HepG2 (cell line): ENCODE measurements at regions not wholly inside any gene's neighbourhood (a gene's known extent, or its start where the extent isn't known, plus 50 kb on each side); places are given as distances from the start of the nearest gene placed in this dataset.

Experiments used
- ATAC-seq: fragments of 200-7000 bp; cut with Tn5 transposase; 3 replicates; pipeline ENCODE4 v1.9.1; 2020; ENCODE audit warnings: mild to moderate bottlenecking, moderate library complexity
- BruUV-seq: library from RNA; stranded (reverse); fragments of 400-500 nt; replicated peaks from 2 replicates; lab custom pipeline; 2021; lab: Mats Ljungman, UMichigan
- CTCF ChIA-PET: fragments of 300-600 bp; formaldehyde crosslinking; extraction: SDS; loops from one replicate; lab custom pipeline; 2021; ENCODE audit warnings: low total read pairs, inconsistent platforms, low intra/inter-chr PET ratio; lab: Yijun Ruan, JAX
- POLR2A ChIA-PET: fragments of 350-600 bp; sonication (Branson Sonifier 250); formaldehyde crosslinking; loops from one replicate; lab custom pipeline; 2020; ENCODE audit warnings: antibody characterized with exemption, inconsistent platforms; lab: Yijun Ruan, JAX
- DNase-seq: peaks from one replicate; pipeline ENCODE4 v3.0.0-alpha.2; 2015; ENCODE audit warnings: low spot score
- FAIRE-seq: peaks from 3 replicates; lab custom pipeline; 2011; peaks lifted over from hg19 to GRCh38; lab: Jason Lieb, UNC
- H2AFZ ChIP-seq: one replicate; pipeline ENCODE4 v1.6.1; 2011; ENCODE audit warnings: low read length, inconsistent platforms
- H3K27ac ChIP-seq: fragments of 300-600 bp; 3 replicates; pipeline ENCODE4 v1.8.0; 2011; ENCODE audit warnings: mixed run types, mild to moderate bottlenecking, mixed read lengths, low read length, inconsistent platforms; ENCODE audit not compliant: insufficient read depth; ENCODE audit errors: extremely low read length
- H3K27me3 ChIP-seq, 2 experiments: fragments of 200-600 bp in 1 of 2; 2 replicates in 1 of 2; 3 replicates in 1 of 2; pipeline versions ENCODE4 v1.6.0 to v1.8.0; 2011; ENCODE audit warnings: low read length in 2 of 2, mild to moderate bottlenecking in 2 of 2, moderate library complexity in 2 of 2, inconsistent platforms in 1 of 2; ENCODE audit not compliant: insufficient read depth in 2 of 2, control insufficient read depth in 1 of 2
- H3K36me3 ChIP-seq, 2 experiments: fragments of 200-600 bp in 1 of 2; replicated peaks in 1 of 2; 2 replicates in 1 of 2; 3 replicates in 1 of 2; pipeline versions ENCODE4 v1.5.1 to v1.8.0; 2011; ENCODE audit warnings: low read length in 2 of 2, inconsistent platforms in 1 of 2; ENCODE audit not compliant: insufficient read depth in 2 of 2, control insufficient read depth in 1 of 2
- H3K4me1 ChIP-seq: 2 replicates; pipeline ENCODE4 v1.5.1; 2012; ENCODE audit warnings: low read length, inconsistent platforms; ENCODE audit not compliant: insufficient read depth
- H3K4me2 ChIP-seq: 2 replicates; pipeline ENCODE4 v1.6.0; 2011; ENCODE audit warnings: low read depth, low read length, inconsistent platforms
- H3K4me3 ChIP-seq, 3 experiments: fragments of 200-600 bp in 1 of 3; sonication (generic), shearing (Covaris generic) in 1 of 3; replicated peaks in 1 of 3; 2 replicates each; pipeline ENCODE4 v1.5.1; 2011 to 2016; ENCODE audit warnings: low read length in 3 of 3, inconsistent platforms in 2 of 3, low read depth in 2 of 3, mild to moderate bottlenecking in 2 of 3, control low read depth in 1 of 3, mixed read lengths in 1 of 3; ENCODE audit not compliant: insufficient read depth in 1 of 3
- H3K79me2 ChIP-seq: one replicate; pipeline ENCODE4 v1.6.1; 2011; ENCODE audit warnings: low read length, inconsistent platforms; ENCODE audit not compliant: insufficient read depth
- H3K9ac ChIP-seq: 2 replicates; pipeline ENCODE4 v1.6.0; 2011; ENCODE audit warnings: mild to moderate bottlenecking, low read depth, low read length, inconsistent platforms; ENCODE audit not compliant: insufficient read depth
- H3K9me3 ChIP-seq: 2 replicates; pipeline ENCODE4 v1.5.1; 2012; ENCODE audit warnings: mild to moderate bottlenecking, low read length
- H4K20me1 ChIP-seq: 2 replicates; pipeline ENCODE4 v1.6.0; 2011; ENCODE audit warnings: inconsistent platforms, mild to moderate bottlenecking, low read length, moderate library complexity; ENCODE audit not compliant: insufficient read depth
- GATAD2A ChIP-seq: IDR thresholded peaks from 2 replicates; pipeline ENCODE4 v1.6.1; 2016
- MEIS1 ChIP-seq: sonication (generic); formaldehyde crosslinking; IDR thresholded peaks from 2 replicates; pipeline ENCODE4 v1.9.0; 2021; ENCODE audit warnings: mild to moderate bottlenecking, missing genetic modification reagents, moderate library complexity, borderline replicate concordance
- MXD3 ChIP-seq: IDR thresholded peaks from 2 replicates; pipeline ENCODE4 v1.6.1; 2016; ENCODE audit warnings: mild to moderate bottlenecking, missing biosample characterization, missing genetic modification reagents
- RXRB ChIP-seq: IDR thresholded peaks from 2 replicates; pipeline ENCODE4 v1.6.1; 2016; ENCODE audit warnings: borderline replicate concordance, missing genetic modification reagents, missing compliant biosample characterization
- SMAD9 ChIP-seq: sonication (generic); formaldehyde crosslinking; IDR thresholded peaks from 2 replicates; pipeline ENCODE4 v1.5.1; 2020; ENCODE audit warnings: mild to moderate bottlenecking, missing genetic modification reagents
- ZIK1 ChIP-seq: sonication (generic); formaldehyde crosslinking; IDR thresholded peaks from 2 replicates; pipeline ENCODE4 v1.5.0; 2020; ENCODE audit warnings: mild to moderate bottlenecking, low read depth, missing genetic modification reagents, borderline replicate concordance
- ZNF343 ChIP-seq: sonication (generic); formaldehyde crosslinking; IDR thresholded peaks from 2 replicates; pipeline ENCODE4 v1.4.0; 2020; ENCODE audit warnings: mild to moderate bottlenecking, missing genetic modification reagents
- ZNF460 ChIP-seq: sonication (generic); formaldehyde crosslinking; IDR thresholded peaks from 2 replicates; pipeline ENCODE4 v1.5.1; 2020; ENCODE audit warnings: missing genetic modification reagents, mild to moderate bottlenecking, borderline replicate concordance
- WGBS: methylation state at CpG from one replicate; pipeline ENCODE4 v1.1.6; 2017; ENCODE audit warnings: low lambda C conversion rate; 5-methylcytosine and 5-hydroxymethylcytosine counted together
- in situ Hi-C: cut with HindIII; loops from 2 replicates; pipeline ENCODE4 v1.10.0; 2017; ENCODE audit warnings: low pct_unique_long_range_greater_than_20kb; ENCODE audit not compliant: extremely low pct_ligation_motif_present
- intact Hi-C: fragments of 100-400 bp; cut with micrococcal nuclease; formaldehyde crosslinking; loops from one replicate; pipeline ENCODE4 v1.10.0; 2022; ENCODE audit not compliant: unreplicated experiment
- TF ChIP-seq, protein P1 (sequence below): sonication (generic); formaldehyde crosslinking; IDR thresholded peaks from 2 replicates; pipeline ENCODE4 v1.5.1; 2020; ENCODE audit warnings: mild to moderate bottlenecking, missing genetic modification reagents, moderate library complexity

DNA sequence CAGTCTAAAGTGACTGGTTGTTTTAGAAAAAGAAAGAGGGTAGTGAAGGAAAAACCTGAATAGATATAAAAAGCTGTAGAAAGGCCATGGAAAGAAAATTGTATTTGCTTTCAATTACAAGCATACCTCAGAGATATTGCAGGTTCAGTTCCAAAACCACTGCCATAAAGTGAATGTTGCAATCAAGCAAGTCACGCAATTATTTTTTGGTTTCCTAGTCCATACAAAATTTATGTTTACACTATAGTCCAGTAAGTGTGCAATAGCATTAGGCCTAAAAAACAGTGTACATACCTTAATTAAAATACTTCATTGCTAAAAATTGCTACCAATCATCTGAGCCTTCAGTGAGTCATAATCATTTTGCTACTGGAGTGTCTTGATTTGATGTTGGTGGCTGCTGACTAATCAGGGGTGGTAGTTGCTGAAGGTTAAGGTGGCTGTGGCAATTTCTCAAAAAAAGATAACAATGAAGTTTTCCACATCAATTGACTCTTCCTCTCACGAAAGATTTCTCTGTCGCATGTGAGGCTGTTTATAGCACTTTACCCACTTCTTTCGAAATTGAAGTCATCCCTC is 2003.8 kb upstream of the PIK3C3 start:
- intact Hi-C loops: no loop called here
- ATAC-seq (no peak), FAIRE-seq (no peak), DNase-seq (no peak)
- POLR2A ChIA-PET: no interaction called here
- 46% methylated on average over 4 of the region's 4 CpGs for WGBS
- Histone ChIP-seq H3K9ac (no peak overlapping the region), H3K27me3 (no peaks in the 10 kb centered on the region), H3K27ac (no peak overlapping the region), H3K4me3 (no peak overlapping the region), H3K4me2 (no peak overlapping the region), H3K4me1 (no peaks in the 10 kb centered on the region), H3K36me3 (no peaks in the 10 kb centered on the region), H3K79me2 (no peaks in the 10 kb centered on the region), H4K20me1 (no peaks in the 10 kb centered on the region), H2AFZ (no peak overlapping the region), H3K9me3 (no peaks in the 10 kb centered on the region)
- in situ Hi-C loops: no loop called here
- CTCF ChIA-PET: no interaction called here
- no TSS peak for BruUV-seq
- TF ChIP-seq SMAD9 (no peak), MXD3 (CRISPR knock-in tag) (no peak), MEIS1 (CRISPR knock-in tag) (no peak), ZNF343 (CRISPR knock-in tag) (no peak), ZNF460 (no peak), ZIK1 (no peak), GATAD2A (CRISPR knock-in tag) (no peak), RXRB (CRISPR knock-in tag) (no peak)
- TF ChIP-seq, protein P1, sequence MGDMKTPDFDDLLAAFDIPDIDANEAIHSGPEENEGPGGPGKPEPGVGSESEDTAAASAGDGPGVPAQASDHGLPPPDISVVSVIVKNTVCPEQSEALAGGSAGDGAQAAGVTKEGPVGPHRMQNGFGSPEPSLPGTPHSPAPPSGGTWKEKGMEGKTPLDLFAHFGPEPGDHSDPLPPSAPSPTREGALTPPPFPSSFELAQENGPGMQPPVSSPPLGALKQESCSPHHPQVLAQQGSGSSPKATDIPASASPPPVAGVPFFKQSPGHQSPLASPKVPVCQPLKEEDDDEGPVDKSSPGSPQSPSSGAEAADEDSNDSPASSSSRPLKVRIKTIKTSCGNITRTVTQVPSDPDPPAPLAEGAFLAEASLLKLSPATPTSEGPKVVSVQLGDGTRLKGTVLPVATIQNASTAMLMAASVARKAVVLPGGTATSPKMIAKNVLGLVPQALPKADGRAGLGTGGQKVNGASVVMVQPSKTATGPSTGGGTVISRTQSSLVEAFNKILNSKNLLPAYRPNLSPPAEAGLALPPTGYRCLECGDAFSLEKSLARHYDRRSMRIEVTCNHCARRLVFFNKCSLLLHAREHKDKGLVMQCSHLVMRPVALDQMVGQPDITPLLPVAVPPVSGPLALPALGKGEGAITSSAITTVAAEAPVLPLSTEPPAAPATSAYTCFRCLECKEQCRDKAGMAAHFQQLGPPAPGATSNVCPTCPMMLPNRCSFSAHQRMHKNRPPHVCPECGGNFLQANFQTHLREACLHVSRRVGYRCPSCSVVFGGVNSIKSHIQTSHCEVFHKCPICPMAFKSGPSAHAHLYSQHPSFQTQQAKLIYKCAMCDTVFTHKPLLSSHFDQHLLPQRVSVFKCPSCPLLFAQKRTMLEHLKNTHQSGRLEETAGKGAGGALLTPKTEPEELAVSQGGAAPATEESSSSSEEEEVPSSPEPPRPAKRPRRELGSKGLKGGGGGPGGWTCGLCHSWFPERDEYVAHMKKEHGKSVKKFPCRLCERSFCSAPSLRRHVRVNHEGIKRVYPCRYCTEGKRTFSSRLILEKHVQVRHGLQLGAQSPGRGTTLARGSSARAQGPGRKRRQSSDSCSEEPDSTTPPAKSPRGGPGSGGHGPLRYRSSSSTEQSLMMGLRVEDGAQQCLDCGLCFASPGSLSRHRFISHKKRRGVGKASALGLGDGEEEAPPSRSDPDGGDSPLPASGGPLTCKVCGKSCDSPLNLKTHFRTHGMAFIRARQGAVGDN (CRISPR knock-in tag): no peak
